HG03196 (cell line): ENCODE measurements at regions not wholly inside any gene's neighbourhood (a gene's known extent, or its start where the extent isn't known, plus 50 kb on each side); places are given as distances from the start of the nearest gene placed in this dataset.

Experiments used
- ATAC-seq: cut with Tn5 transposase; IDR thresholded peaks from one replicate; pipeline ENCODE4 v1.9.1; 2021; ENCODE audit not compliant: unreplicated experiment

DNA sequence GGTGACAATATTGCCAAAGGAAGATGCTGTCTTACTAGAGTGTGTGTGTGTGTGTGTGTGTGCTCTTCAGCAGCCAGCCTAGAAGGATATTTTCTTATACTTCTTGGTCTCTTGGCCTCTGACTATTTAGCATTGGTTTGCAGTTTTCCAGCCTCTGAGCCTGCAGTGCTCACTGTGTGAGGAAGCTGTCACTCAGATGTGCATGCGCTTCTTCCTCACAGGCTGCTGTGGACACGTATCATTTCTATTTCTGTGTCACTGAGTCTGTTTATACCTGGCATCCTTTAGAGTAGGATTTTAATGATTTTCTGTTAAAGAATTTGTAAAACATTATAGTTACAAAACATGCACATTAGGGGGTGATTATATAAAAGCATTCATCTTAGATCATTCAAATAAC, 83.3 kb downstream of the ALDH8A1 start:
- no peak for ATAC-seq

DNA sequence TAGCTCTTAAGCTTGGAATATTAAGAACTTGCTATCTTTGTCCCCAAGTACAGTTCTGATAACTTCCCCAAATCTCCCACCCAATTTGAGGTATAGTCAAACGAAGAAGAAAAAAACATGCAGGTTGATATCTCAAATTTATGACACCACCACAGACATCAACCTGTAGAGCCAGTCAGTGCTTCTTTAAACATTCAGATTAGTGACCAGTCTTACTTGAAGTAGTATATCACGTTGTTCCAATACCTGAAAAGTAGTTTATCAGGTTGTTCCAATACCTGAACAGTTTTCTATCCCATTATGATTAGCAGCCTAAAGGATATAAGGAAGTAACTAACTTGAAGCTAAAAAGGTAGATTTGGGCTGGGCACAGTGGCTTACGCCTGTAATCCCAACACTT, 85.3 kb downstream of the ALDH8A1 start:
- no peak for ATAC-seq

DNA sequence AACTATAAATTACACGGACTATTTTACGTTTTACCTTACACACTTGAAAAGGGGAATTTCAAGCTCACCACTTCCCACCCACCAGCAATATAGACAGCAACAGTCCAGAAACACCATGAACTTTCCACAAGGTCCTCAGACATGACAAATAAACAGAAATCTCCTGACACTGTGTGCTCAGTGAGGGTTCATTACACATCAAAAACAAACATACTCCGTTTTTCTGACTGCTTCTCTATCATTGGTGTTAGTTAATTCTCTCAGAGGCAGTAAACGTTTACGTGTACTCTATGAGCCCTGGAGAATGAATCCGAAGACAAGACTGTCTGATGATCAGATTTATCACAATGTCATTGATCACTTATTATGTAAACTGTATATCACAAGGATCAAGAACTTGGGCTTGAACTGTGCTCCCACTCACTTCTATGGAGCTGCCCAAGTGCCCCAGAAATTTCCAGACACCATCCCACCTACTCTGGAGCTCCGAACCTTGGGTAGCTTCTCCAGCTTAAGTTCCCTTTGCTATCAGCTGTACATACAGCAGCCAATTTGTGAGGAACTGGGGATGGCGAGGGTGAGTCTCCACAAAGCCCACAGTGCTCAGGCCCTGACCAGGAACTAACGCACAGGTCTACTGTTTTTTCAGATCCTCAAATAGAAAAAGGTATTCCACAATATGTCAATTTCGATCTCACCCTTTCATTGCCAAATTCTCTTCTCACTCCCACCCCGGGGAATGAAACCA, 86.0 kb downstream of the ALDH8A1 start:
- ATAC-seq, result no peak

DNA sequence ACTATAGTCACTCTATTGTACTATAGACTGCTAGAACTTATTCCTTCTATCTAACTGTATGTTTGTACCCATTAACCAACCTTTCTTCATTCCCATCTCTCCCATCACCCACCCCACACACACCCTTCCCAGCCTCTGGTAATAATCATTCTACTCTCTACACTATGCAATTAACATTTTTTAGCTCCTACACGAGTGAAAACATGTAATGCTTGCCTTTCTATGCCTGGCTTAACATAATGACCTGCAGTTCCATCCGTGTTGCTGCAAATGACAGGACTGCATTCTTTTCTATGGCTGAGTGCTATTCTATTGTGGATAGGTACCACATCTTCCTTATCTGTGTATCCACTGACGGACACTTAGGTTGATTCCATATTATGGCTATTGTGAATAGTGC, 95.5 kb downstream of the ALDH8A1 start:
- ATAC-seq, result no peak

DNA sequence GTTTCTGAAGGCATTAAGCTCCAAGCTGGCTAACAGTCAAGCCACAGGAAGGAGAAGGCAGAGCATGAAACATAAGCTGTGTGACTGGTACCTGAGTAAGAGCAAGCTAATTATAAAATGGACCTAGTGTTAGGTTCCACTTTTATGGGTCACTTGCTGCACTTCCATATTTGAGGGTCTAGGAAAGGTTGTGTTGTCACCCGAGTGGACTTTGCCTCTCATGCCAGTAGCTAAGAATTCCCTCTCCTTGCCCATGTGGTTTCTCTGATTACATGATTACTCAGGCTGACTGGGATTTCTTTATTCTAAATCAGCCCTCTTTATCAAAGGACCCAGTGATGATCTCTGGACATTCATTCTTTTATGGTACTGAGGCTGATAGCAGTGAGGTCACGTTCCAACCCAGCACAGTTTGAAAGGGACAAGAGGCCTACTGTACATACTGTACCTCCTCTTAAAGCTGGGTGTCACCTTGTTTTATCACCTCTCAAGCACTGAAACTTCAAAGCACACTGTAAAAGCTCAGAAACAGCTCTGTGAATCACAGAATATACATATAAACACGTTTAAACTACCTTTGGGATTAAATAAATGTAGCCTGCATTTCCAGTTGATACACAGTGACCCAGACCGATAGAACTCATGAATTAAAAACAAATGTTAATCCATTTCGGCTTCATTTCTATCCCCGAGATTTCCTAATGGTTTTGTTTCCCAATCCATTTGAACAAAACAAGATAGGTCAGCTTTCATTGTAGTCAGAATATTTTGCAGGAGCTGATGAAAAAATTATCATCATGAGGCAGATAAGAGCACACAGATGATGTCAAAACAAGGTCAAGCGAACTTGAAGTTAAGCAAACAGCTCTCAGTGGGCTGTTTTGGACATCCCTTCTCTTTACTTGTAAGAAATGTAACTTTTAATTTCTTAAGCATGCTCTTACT, 96.5 kb downstream of the ALDH8A1 start:
- no peak for ATAC-seq

DNA sequence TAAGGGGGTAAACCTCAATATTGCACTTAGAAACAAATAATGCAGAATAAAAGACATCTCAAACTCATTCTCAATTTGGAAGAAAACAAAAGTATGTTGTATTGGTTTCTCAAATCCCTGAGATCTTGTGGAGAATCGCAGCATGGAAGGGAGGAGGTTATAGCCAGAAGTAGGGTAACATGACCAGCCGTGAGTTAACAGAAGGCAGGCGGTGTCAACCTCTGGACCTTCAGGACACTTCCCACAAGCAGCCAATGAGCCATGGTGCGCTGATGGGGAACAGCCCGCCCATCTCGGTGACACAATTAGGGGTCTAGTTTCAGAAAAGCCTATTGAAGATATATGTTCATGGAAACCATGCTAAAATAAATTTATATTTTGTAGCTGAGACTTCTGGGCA, 98.4 kb downstream of the ALDH8A1 start:
- no peak for ATAC-seq

DNA sequence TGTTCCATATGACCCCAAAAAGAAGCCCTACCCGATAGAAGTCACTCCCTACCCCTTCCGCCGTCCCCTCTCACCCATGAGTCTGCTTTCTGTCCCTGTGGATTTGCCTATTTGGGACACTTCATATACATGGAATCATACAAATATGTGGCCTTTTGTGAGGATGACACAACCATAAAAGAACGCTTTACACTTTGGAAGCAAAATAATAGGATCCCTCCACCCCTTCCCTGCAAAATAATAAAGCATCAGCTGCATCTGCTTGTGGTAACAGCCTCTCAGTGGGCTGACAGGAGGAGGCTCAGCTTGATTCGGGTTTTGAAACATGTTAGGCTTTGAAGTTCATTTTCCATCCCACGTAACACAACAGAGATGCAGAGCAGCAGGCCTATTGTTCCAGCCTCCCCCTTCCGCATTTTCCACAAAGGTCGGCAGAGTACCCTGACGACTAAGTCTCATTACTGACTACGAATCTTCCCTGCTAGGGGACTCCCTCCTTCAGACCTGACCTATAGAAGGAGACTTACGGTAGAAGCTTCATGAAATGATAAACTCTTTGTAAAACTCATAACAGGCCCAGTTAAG, 99.1 kb downstream of the ALDH8A1 start:
- ATAC-seq, result no peak

DNA sequence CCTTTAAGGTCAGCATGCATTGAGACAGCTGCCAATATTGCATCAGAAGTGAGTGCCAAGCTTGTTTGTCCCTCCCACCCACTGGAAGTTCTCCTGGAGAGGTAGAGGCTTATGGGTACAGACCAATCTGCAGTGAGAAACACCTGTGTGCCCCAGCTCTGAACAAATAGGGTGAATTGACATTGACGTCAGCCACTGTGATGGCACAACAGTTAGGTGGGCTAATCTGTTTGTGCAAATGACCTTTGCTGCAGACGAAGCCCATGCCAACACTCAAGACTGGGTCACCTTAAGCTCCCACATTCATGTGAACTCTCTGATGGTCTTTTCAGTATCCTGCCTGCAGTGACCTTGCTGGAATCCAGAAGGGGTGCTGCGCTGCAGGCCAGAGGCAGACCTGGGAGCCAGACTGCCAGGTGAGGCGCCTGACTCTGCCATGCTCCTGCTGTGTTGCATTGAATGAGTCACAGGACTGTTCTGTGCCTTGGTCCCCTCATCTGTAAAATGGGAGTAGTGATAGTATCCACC, 99.9 kb downstream of the ALDH8A1 start:
- ATAC-seq, result no peak

DNA sequence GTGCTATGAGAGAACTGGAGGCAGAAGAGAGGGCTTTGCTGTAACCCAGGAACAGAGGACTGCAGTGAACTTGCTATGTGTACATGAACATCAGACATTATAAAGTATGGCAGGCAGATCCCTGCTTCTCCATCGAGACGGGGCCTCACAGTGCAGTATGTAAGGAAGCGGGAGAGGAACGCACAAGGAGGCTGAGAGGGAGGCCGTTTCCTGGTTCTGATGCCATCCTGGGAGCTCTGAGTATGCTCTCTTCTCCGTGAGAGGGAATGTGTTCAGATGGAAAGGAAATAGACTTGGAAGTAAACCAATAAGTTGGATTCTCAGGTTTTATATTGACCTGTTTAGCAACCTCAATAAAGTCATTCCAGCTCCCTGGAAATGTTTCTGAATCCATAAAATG, 101.8 kb downstream of the ALDH8A1 start:
- ATAC-seq, result no peak

DNA sequence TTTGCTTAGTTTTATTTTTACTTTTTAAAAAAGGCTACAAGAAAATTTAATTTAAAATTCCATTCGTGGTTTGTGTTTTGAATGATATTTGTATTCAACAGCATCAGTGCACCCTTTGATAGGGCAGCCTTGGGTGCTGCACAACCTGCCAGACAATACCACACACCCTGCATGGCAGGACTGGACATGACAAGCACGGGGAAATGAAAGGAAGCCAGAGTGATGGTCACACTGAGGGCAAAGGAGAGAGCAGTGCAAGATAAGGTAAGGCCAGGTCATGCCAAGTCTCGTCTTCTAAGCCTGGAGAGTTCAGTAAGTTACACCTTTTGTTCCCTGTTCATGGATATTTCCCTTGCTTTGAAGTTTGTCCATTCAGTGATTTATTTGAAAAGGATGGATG, 103.0 kb downstream of the ALDH8A1 start:
- ATAC-seq, result no peak

DNA sequence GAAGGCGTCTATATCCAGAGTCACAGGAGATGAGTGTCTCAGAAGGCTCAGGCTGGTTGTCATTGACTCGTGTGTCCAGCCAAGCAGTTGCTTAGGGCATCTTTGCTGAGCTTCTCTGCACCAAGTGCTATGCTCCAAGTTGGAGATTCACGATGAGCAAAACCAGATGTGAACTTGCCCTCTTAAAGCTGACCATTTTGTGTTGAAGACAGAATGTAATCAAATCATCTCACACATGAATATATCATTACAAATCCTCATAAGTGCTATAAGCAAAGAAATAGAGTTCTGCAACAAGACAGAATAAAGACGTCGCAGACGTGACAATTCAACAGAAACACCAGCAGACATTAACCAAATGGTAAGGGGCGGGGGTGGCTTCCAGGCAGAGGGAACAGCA, 103.9 kb downstream of the ALDH8A1 start:
- no peak for ATAC-seq

DNA sequence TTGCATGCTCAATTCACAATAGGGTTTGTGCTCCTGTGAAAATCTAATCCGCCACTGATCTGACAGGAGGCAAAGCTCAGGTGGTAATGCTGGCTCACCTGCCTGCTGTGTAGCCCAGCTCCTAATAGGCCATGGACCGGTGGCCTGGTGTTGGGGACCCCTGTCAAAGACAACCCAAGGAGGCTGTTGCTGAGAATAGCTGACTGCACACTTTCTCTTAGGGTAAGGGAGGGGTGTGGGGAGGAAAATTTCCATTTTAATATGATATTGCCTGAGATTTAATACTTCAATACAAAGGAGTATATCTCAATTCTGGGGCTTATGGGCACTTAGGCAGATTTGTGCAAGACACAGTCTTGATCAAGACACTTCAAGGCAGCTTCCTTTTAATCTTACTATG, 105.8 kb downstream of the ALDH8A1 start:
- ATAC-seq, result no peak

DNA sequence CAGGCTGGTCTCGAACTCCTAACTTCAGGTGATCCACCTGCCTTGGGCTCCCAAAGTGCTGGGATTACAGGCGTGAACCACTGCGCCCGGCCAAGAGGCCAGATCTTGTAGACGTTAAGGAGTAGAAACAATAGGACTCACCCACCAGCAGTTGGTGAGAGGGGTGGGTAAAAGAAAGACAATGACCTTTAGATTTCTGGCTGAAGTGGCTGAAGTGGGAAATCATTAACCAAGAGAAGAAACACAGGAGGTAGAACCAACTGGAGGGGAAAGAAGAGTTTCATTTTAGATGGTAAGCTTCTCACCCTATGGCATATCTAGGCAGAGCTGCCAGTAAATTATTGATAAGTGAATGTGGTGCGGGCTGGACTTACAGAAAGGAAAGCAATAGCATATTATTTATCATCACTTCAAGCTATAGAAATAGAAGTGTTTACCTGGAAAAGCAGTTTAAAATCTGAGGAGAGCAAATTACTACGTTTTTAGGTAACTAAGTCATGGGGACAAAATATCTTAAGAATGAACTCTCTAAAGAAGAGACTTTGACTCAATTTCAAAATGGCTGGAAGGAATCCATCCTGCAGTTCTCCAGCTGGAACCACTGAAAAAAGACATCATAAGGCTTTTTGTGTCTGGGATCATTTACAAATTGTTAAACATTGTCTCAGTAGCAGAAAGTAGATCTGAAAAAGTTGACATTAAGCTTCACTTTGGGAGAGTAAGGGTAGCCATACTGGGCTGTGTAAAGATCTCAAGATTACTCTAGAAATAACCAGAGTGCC, 109.6 kb downstream of the ALDH8A1 start:
- ATAC-seq, result peak; percentile 88

DNA sequence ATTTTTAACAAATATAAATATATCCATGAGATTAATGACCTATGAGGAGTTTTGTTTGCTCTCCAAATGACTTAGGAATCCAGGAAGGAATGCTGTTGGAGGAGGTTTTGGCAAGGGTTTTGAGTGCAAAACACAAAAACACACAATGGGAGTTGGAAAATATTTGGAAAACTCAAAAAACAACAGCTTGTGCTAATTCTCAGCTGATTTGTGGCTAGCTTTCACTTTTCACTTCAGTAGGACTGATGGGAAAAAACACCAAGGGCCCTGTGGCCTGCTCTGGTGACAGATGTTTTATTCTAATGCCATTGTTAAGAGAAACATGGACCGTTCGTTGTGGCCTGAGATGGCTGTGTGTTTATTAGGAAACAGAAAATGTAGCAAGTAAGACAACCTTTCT, 113.9 kb downstream of the ALDH8A1 start:
- ATAC-seq, result no peak

DNA sequence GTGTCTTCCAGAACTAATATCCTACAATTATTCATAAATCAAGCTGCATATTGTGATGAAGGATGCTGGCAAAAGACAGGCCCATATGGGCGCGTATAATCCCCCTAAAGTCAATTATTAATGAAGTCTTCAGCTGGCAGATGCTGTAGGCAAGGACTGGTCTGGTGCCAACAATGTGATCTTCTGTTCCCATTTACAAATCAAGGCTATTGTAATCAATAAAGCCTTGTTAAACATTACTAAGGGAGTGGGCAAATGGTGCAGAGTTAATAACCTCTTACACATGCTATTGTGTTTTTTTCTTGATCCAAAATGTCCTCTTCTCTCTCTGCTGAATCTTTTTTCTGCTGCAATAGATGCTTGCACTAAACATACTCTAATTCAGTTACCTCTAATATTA, 119.0 kb downstream of the ALDH8A1 start:
- no peak for ATAC-seq

DNA sequence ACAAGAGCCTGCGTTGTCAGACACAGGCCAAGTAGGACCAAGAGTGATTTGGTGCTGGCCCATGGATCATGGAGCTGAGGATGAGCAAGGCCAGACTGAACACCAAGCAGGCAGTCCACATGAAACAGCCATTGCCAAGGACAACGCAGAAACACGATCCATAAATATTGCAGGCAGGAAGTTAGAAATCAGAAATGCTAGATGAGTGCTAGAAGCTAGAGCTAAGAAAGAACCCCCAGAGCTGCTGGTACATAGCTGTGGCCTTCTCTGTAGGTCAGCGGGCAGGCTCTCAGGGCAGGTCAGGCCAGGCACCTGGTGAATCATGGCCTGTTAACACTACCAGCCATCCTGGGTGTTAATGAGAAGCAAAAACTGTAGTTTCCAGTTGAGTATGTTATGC, 119.7 kb downstream of the ALDH8A1 start:
- no peak for ATAC-seq

DNA sequence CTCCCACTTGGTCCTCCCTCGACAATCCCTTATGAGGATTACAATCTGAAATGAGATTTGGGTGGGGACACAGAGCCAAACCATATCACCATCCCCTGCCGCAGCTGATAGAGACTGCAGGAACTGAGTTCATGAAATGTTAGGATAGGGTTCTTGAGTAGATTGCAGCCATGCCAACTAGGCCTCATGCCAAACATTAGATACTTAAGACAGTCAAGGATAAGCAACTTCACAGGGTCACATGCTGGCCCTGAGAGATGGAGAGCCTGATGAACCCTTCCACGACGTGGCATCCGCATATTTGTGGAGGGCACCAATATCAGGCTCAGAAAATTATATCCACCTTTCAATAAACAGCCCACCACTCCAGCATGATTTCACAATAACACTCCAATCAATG, 121.3 kb downstream of the ALDH8A1 start:
- ATAC-seq, result no peak

DNA sequence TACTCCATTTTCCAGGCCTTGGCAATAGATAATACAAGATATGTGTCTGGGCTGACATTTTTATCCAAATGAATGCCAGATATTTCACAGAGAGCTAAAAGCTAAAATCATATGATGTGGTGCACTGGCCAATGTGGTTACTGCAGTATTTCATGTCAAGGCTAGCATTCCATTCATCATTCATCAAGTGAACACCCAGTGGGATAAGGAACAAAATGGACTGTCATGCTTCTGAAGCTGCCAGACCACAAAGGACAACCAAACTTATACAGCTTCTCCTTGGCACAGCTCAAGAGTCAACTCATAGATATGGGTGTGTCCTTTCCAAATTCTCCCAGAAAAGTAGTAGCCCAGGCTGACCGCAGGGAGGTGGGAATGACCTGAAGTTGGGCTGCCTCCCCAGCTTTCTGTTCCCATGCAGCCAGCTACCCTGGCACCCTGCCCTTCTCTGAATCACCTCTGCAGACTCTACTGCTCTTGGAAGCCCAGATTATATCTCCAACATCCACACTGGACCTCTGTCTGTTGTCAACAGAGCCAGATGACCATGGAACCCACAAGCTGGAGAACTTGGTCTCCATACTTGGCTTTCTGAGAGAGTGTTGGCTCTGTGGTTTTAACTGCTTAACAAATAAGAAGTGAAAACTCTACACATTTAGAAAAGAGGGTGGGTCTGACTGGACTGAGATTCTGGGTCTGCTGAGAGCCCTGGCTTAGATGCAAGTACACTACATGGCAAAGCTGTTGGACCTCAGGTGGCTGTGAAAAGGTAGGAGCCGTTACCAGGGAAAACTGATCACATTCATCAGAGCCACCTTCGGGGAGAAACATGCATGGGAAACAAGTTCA, 122.8 kb downstream of the ALDH8A1 start:
- ATAC-seq, result no peak

DNA sequence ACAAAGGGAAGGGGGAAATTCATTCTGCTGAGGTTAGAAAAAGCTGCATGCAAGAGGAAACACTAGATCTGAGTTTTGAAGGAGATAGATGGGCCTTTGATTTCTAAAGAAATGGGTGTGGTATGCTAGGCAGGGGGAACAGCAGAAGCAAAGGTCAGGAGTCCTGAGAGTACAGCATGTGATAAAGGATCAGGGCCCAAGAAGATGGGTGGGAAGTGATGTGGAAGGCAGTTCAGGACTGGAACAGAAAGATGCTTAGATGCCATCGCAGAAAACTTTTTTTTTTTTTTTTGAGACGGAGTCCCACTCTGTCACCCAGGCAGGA, 126.2 kb downstream of the ALDH8A1 start:
- ATAC-seq, result no peak
